SK-N-SH treated with all-trans-retinoic acid at 6 μM for 48 hours (cell line): ENCODE measurements at regions not wholly inside any gene's neighbourhood (a gene's known extent, or its start where the extent isn't known, plus 50 kb on each side); places are given as distances from the start of the nearest gene placed in this dataset.

Experiments used
- ATAC-seq: fragments of 200-7000 bp; cut with Tn5 transposase; 3 replicates; pipeline ENCODE4 v1.9.1; 2020; ENCODE audit warnings: mild to moderate bottlenecking, moderate library complexity
- ARNTL ChIP-seq: fragments of 450-650 bp; formaldehyde crosslinking; IDR thresholded peaks from 2 replicates; pipeline ENCODE4 v1.5.0; 2020; ENCODE audit warnings: low read depth, mild to moderate bottlenecking, moderate library complexity, borderline replicate concordance
- CREB5 ChIP-seq: fragments of 250-450 bp; sonication (Bioruptor Pico); IDR thresholded peaks from 2 replicates; pipeline ENCODE4 v1.5.1; 2020; ENCODE audit warnings: low read depth, mild to moderate bottlenecking, moderate library complexity
- CSDC2 ChIP-seq: fragments of 250-450 bp; sonication (Bioruptor Pico); IDR thresholded peaks from 2 replicates; pipeline ENCODE4 v1.5.0; 2020; ENCODE audit warnings: mild to moderate bottlenecking, moderate library complexity
- CSRNP3 ChIP-seq: fragments of 250-450 bp; sonication (Bioruptor Pico); IDR thresholded peaks from 2 replicates; pipeline ENCODE4 v1.5.1; 2021; ENCODE audit warnings: mild to moderate bottlenecking, moderate library complexity
- ESRRG ChIP-seq: fragments of 250-450 bp; sonication (Bioruptor Pico); IDR thresholded peaks from 2 replicates; pipeline ENCODE4 v1.6.1; 2021; ENCODE audit warnings: mild to moderate bottlenecking
- GLIS3 ChIP-seq: fragments of 250-450 bp; sonication (Bioruptor Pico); IDR thresholded peaks from 2 replicates; pipeline ENCODE4 v1.5.0; 2020; ENCODE audit warnings: mild to moderate bottlenecking, moderate library complexity
- OSR1 ChIP-seq: fragments of 250-450 bp; sonication (Bioruptor Pico); IDR thresholded peaks from 2 replicates; pipeline ENCODE4 v1.8.0; 2022; ENCODE audit warnings: moderate library complexity, mild to moderate bottlenecking, inconsistent platforms
- PATZ1 ChIP-seq: fragments of 250-450 bp; sonication (Bioruptor Pico); IDR thresholded peaks from 2 replicates; pipeline ENCODE4 v1.8.0; 2020; ENCODE audit warnings: mild to moderate bottlenecking, moderate library complexity, borderline replicate concordance
- POU6F1 ChIP-seq: fragments of 250-450 bp; sonication (Bioruptor Pico); IDR thresholded peaks from 2 replicates; pipeline ENCODE4 v1.8.0; 2021; ENCODE audit warnings: low read depth, mild to moderate bottlenecking, moderate library complexity, borderline replicate concordance
- PPARA ChIP-seq: fragments of 250-450 bp; sonication (Bioruptor Pico); IDR thresholded peaks from 2 replicates; pipeline ENCODE4 v1.5.0; 2020; ENCODE audit warnings: mild to moderate bottlenecking, borderline replicate concordance
- RARB ChIP-seq: fragments of 250-450 bp; sonication (Bioruptor Pico); IDR thresholded peaks from 2 replicates; pipeline ENCODE4 v1.8.0; 2021; ENCODE audit warnings: mild to moderate bottlenecking, moderate library complexity
- SNAI2 ChIP-seq: fragments of 250-450 bp; sonication (Bioruptor Pico); IDR thresholded peaks from 2 replicates; pipeline ENCODE4 v1.5.0; 2020; ENCODE audit warnings: mild to moderate bottlenecking, moderate library complexity
- TCF4 ChIP-seq: fragments of 250-450 bp; sonication (Bioruptor Pico); IDR thresholded peaks from 2 replicates; pipeline ENCODE4 v1.8.0; 2021; ENCODE audit warnings: mild to moderate bottlenecking, moderate library complexity, borderline replicate concordance
- TOX ChIP-seq: fragments of 250-450 bp; sonication (Bioruptor Pico); IDR thresholded peaks from 2 replicates; pipeline ENCODE4 v1.8.0; 2021; ENCODE audit warnings: mild to moderate bottlenecking, moderate library complexity, borderline replicate concordance
- TSHZ2 ChIP-seq: fragments of 250-450 bp; sonication (Bioruptor Pico); IDR thresholded peaks from 2 replicates; pipeline ENCODE4 v1.5.0; 2020; ENCODE audit warnings: mild to moderate bottlenecking, moderate library complexity
- ZC3H10 ChIP-seq: fragments of 250-450 bp; sonication (Bioruptor Pico); IDR thresholded peaks from 2 replicates; pipeline ENCODE4 v1.5.1; 2021; ENCODE audit warnings: mild to moderate bottlenecking, moderate library complexity
- ZFP30 ChIP-seq: fragments of 450-650 bp; formaldehyde crosslinking; IDR thresholded peaks from 2 replicates; pipeline ENCODE4 v1.5.0; 2022; ENCODE audit warnings: mild to moderate bottlenecking, moderate library complexity
- ZNF565 ChIP-seq: fragments of 450-650 bp; formaldehyde crosslinking; conservative IDR thresholded peaks from 2 replicates; pipeline ENCODE4 v1.5.0; 2020; ENCODE audit warnings: low read depth, mild to moderate bottlenecking, moderate library complexity
- ZNF8 ChIP-seq: fragments of 450-650 bp; formaldehyde crosslinking; IDR thresholded peaks from 2 replicates; pipeline ENCODE4 v1.5.0; 2020; ENCODE audit warnings: mild to moderate bottlenecking, moderate library complexity

- no peak for ATAC-seq
- TF ChIP-seq ESRRG (CRISPR knock-in tag) (no peak), PATZ1 (CRISPR knock-in tag) (no peak), SNAI2 (CRISPR knock-in tag) (no peak), ZNF565 (CRISPR knock-in tag) (no peak), PPARA (CRISPR knock-in tag) (no peak), ZFP30 (no peak), ZNF8 (no peak), TCF4 (CRISPR knock-in tag) (no peak), ARNTL (no peak), CREB5 (CRISPR knock-in tag) (no peak), RARB (no peak), OSR1 (CRISPR knock-in tag) (no peak)
Measured at GRCh38 chr1:65054481-65054880, 88.1 kb upstream of the JAK1 start.

GRCh38 chr1:65055747-65056146 is 89.4 kb upstream of the JAK1 start:
- no peak for ATAC-seq
- no peak for TF ChIP-seq ZNF565 (CRISPR knock-in tag)
- no peak for TF ChIP-seq POU6F1 (CRISPR knock-in tag)
- TF ChIP-seq CSRNP3 (CRISPR knock-in tag): no peak
- no peak for TF ChIP-seq OSR1 (CRISPR knock-in tag)
- TF ChIP-seq TOX (CRISPR knock-in tag): no peak
- TF ChIP-seq ESRRG (CRISPR knock-in tag): no peak
- no peak for TF ChIP-seq GLIS3 (CRISPR knock-in tag)
- no peak for TF ChIP-seq CREB5 (CRISPR knock-in tag)
- no peak for TF ChIP-seq CSDC2 (CRISPR knock-in tag)

- no peak for ATAC-seq
- TF ChIP-seq ARNTL (no peak), TSHZ2 (CRISPR knock-in tag) (no peak), ZFP30 (no peak), GLIS3 (CRISPR knock-in tag) (no peak), ZC3H10 (CRISPR knock-in tag) (no peak), ZNF565 (CRISPR knock-in tag) (no peak), CSDC2 (CRISPR knock-in tag) (no peak), SNAI2 (CRISPR knock-in tag) (no peak), PATZ1 (CRISPR knock-in tag) (no peak), RARB (no peak), CSRNP3 (CRISPR knock-in tag) (no peak), CREB5 (CRISPR knock-in tag) (no peak), ZNF8 (no peak)
Measured at GRCh38 chr1:65056234-65056633, 89.9 kb upstream of the JAK1 start.
